COLO829 (cell line): ENCODE measurements at regions not wholly inside any gene's neighbourhood (a gene's known extent, or its start where the extent isn't known, plus 50 kb on each side); places are given as distances from the start of the nearest gene placed in this dataset.
"Not testable (repeated sequence)": the region's sequence is repeated elsewhere in the genome, so short reads cannot be mapped to it uniquely, and the experiment has no call there.

ENCODE experiments used
- DNase-seq: peaks from one replicate; pipeline ENCODE4 v3.0.0; 2012; ENCODE audit warnings: low spot score

DNA sequence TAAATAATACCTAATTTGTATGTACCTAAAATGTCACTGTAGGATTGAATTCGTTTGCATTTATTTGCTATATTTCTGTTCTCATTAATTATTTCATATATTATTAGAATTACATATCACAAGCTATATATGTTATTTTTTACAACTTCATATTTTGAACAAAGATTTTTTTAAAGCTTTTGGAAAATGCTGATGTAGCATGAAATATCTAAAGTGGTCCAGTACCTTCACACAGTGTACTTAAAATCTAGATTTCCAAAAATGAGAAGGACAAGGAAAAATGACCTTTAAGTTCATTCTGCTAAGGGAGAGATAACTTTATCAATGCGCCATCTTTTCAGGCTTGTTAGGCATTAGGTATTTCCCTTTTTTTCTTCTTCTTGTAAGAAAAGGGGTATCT lies 71.8 kb downstream of the LARP7 start:
- no peak for DNase-seq

DNA sequence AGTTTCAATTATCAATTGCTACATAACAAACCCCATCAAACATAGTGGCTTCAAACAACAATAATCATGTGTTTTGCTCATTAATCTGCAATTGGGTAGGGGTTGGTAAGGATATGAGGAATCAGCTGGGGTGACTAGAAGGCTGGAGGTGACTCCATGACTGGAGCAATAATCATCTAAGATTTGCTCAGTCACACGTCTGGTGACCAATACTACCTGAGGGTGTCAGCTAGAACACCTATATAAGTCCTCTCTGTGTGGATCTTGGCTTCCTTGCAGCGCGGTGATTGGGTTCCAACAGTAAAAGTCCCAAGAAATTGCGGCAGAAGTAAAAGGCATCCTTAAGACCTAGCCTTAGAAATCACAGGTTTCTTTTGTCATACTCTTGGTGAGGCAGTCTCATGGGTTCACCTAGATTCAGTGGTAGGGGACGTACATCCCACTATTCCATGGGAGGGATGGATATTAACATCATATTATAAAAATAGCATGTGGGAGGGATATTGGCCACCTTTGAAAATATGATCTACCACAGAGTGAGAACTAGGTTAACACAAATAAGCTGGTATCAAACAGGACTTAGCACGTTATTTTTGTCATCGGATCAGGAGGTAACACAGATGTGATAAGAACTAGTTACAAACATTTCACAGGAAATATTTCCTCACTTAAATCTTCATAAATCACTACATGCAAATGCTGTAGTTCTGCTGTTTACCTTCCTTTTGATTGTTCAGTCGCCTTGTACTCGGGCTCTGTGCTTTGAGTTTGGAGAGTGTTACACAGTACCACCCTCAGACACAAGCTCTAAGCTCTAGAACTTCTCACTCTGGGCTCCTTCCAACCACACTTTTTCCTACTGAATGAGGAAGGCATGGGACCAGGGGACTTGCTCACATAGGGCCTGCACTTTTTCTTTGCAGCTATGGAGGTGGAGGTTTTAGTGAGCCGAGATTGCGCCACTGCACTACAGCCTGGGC lies 78.3 kb downstream of the LARP7 start:
- no peak for DNase-seq

DNA sequence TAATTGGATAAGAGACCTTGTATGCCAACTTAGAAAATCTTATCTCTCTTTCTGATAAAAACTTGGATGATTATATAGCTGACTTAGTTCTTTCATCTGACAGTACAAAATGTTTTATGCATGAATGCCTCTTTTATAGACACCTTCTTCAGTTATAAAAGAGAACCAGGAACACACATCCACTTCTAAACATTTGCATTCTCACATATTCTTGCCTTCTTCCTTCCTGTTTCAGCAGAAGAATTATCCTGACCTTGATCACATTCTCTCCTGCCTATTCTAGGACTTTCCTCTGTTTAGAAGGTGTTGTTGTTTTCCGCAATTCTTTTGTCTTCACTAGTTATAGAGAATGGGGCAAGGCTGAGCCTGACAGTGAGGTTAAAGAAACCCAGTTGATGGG lies 80.9 kb downstream of the LARP7 start:
- no peak for DNase-seq

DNA sequence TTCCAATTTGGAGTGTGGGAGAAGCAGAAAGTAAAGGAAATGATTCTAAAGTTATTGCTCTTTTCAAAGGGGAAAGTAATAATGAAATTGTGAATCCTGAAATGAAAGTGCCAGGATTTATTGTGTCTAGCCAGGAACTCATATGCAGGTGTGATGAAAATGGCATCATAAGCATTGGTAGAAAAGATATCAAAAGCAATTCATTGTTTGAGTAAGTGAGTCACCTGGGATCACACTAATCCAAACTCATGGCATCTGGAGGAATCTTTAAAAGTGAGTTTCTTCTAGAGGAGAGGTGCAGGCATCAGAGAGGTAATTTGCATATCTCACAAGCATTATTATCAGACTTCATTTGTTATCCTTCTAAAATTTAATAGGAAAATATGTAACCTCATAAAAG lies 84.7 kb downstream of the LARP7 start:
- no peak for DNase-seq

DNA sequence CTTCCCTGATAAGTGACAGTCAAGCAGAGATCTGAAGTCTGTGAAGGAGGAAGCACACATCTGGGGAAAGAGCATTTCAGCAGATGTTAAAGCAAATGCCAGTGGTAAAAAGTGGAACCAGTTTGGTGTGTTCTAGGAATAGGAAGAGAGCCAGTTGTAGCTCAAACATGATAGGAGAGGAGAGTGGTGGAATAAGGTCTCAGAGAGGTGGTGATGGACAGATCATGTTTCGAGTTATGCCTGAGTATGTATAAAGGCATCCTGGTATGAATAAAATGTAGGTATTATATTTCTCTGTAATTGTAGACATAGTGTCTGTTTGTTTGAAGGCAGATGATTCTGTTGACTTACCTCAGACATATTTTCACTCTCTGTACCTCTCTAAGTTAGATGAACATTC lies 89.1 kb downstream of the LARP7 start:
- DNase-seq, result no peak

DNA sequence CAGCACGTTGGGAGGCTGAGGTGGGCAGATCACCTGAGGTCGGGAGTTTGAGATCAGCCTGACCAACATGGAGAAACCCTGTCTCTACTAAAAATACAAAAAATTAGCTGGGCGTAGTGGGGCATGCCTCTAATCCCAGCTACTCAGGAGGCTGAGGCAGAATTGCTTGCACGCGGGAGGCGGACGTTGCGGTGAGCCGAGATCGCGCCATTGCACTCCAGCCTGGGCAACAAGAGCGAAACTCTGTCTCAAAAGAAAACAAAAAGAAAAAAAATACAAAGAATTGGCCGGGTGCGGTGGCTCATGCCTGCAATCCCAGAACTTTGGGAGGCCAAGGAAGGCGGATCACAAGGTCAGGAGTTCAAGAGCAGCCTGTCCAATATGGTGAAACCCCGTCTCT lies 90.8 kb downstream of the LARP7 start:
- DNase-seq, result not testable (repeated sequence)

DNA sequence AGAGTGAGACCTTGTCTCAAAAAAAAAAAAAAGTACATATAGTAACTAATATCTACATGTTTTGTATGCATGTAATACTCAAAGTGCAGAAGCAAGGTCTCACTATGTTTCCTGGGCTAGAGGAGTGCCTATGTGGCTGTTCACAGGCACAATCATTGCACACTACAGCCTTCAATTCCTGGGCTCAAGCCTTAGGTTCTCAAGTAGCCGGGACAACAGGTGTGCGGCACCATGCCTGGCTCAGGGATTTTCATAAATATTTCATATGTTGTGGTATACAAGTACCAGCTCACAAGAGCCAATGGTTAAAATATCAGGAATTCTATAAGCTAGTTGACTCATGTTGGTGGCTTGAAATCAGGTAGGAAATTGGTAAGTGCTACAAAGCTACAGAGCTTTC lies 94.8 kb downstream of the LARP7 start:
- DNase-seq, result no peak

DNA sequence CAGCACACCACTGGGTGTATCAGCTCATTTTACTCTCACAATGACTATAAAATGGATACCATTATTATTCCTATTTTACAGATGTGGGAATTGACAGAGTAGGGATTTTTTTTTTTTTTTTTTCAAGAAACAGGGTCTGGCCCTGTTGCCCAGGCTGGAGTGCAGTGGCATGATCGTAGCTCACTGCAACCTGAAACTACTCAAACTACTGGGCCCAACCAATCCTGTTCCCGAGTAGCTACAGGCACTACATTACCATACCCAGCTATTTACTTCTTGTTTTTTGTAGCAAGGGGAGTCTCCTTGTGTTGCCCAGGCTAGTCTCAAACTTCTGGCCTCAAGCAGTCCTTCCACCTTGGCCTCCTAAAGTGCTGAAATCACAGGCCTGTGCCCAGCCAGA lies 95.2 kb downstream of the LARP7 start:
- DNase-seq, result no peak

DNA sequence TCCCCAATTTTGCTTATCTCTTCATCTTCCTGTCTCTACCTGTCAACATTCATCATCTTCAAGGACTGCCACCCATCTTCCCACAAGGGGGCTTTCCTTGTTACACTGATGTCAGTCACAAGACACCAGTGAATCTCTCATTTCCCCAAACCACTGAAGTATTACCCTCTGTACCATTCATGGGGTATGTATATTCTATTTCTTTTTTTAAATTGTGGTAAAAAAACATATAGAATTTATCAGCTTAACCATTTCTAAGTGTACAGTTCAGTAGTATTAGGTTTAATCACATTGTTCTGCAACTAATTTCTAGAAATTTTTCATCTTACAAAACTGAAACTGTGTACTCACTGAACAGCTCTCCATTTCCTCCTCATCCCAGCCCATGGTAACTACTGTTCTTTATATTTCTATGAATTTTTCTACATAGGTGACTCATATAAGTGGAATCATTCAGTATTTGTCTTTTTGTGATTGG lies 98.6 kb downstream of the LARP7 start:
- DNase-seq, result no peak

DNA sequence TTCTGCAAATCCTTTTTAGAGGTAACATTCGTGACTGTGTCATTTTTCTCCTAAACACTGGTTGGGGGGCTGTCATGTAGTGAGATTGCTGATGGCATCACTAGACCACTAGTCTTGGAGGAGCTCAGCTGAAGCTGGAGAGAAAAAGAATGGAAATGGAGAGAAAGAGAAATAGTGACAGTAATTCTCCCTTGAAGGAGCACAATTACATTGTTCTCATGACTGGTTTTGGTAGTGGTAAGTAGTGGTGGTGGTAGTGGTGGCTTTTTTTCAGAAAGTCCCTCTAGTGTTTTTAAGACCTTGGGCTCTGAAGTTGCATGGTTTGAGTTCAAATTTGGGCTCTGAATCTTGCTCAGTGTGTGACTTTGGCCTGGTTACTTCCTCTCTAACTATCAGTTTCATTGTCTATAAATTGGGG lies 99.8 kb downstream of the LARP7 start:
- no peak for DNase-seq

DNA sequence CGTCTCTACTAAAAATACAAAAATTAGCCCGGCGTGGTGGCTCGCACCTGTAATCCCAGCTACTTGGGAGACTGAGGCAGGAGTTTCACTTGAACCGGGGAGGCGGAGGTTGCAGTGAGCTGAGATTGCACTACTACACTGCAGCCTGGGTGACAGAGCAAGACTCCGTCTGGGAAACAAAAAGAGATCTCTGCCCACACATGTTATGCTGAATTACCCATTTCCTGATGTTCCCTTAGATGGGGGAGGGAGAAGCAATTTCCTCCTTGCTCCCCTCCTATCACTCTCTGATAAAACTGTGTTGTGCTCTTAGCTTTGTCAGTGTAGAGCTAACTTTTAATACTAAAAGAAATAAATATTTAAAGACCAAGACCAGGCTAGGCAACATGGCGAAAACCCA lies 102.5 kb downstream of the LARP7 start:
- no peak for DNase-seq

DNA sequence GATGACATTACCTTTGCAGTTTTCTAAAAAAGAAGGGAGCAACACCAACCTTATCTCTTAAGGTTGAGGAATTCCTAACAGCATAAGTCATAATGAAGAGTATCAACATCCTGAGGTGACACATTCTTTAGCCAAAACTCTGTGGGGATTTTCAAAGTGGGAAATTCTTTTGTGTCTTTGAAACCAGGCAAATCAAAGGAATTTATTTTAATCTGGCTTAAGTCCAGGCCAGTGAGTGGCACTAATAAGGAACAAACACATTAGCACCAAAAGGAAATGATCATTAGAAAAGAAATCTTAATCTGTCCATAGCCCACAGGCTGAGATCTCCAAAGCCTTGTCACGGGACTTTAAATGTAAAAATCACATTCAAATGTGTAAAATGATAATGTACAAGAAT lies 110.1 kb downstream of the LARP7 start:
- DNase-seq, result no peak

DNA sequence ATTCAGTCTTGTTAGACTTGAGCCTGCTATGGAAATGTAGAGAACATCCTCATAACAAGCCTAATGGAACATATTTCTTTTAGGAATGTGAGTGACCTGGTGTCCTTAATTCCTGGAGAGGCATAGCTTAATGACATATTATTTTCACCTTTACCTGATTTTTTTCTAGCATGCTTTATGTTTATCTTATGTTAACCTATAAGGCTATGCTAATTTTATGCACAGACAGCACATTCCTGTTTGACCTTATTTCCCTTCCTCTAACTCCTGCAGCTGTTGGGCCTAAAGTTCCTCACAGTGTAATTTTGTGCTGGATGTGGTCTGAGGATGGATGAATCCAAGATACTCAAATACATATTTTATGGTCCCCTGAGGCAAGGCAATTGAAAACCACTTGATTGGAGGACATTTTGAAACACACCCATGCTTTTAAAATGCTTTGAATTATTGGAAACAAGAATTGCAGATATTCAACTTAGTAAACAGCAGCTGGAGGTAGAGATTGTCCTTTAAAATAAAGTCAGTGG lies 111.5 kb downstream of the LARP7 start:
- DNase-seq, result no peak

DNA sequence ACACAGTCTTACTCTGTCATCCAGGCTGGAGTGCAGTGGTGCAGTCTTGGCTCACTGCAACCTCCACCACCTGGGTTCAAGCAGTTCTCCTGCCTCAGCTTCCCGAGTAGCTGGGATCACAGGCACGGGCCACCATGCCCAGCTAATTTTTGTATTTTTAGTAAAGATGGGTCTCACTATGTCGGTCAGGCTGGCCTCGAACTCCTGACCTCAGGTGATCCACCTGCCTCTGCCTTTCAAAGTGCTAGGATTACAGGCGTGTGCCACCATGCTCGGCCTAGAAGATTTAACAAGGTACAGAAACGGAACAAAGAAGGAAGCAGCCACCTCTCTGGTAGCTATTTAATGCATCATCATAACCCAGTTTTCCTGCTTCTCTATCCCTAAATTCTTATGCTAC lies 113.8 kb downstream of the LARP7 start:
- DNase-seq, result not testable (repeated sequence)

DNA sequence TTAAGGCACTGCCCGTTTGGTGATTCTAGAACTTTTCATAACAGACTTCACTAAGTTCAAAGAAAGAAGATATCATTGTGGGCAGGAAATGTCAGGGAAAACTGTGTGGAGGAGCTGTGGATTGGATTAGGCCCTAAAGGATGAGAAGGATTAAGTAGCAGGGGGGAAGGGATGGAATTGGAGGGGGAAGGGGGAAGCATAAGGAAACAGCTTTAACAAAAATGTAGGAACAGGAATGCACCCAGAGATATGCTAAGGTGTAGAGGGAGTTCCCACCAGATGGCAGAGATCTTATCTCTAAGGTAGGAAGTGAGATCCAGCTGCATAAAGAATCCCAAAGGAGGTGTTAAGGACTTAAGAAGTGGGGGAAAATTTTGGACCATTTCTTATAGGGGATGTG lies 114.5 kb downstream of the LARP7 start:
- DNase-seq, result no peak

DNA sequence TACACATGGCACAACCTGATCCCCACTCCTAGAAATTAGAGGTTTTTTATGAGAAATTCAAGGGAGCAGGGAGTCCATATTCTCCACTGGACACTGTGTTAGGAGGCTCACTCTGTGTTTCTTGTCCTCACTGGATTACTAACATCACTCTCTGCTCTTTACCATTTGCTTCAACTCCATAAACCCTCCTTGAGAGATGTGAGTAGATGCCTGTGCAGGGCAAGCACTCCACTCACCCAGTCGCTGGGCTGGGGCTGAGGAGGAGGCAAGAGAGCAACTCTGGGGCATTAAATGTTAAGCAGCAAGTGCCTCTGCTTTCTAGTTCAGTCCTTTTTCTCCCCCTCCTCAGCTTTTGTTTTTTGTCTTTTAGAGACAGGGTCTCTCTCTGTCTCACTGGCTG lies 115.1 kb downstream of the LARP7 start:
- no peak for DNase-seq

DNA sequence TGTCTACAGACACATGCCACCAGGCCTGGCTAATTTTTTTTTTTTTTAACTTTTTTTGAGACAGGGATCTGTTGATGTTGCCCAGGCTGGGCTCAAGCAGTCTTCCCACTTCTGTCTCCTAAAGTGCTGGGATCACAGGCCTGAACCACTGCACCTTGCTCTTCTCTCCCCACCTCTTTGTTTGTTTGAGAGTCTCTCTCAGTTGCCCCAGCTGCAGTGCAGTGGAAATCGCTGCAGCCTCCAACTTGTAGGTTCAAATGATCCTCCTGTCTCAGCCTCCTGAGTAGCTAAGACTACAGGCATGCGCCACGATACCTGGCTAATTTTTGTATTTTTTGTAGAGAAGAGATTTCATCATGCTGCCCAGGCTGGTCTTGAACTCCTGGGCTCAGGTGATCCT lies 115.6 kb downstream of the LARP7 start:
- no peak for DNase-seq

DNA sequence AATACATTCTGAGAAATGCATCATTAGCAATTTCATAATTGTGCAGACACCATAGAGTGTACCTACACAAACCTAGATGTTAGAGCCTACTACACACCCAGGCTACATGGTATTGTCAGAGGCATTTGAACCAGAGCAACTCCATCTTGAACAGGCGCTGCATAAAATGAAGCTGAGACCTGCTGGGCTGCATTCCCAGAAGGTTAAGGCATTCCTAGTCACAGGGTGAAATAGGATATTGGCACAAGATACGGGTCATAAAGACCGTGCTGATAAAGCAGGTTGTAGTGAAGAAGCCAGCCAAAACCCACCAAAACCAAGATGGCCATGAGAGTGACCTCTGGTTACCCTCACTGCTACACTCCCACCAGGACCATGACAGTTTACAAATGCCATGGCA lies 116.4 kb downstream of the LARP7 start:
- no peak for DNase-seq

DNA sequence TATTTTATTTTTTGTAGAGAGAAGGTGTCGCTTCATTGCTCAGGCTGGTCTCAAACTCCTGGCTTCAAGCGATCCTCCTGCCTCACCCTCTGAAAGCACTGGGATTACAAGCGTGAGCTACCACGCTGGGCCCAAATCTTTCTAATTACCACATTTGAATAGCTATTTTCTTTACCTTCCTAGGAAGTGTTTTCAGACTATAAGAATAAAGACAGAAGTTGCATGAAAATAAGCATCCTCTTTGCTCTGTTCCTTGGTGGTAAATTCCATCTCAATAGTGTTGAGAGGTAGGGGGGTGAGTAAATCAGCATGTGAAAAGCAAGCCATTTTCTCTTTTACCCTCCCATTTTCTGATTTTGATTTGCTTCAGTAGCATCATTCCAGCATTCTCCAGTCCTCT lies 122.4 kb downstream of the LARP7 start:
- DNase-seq, result no peak

DNA sequence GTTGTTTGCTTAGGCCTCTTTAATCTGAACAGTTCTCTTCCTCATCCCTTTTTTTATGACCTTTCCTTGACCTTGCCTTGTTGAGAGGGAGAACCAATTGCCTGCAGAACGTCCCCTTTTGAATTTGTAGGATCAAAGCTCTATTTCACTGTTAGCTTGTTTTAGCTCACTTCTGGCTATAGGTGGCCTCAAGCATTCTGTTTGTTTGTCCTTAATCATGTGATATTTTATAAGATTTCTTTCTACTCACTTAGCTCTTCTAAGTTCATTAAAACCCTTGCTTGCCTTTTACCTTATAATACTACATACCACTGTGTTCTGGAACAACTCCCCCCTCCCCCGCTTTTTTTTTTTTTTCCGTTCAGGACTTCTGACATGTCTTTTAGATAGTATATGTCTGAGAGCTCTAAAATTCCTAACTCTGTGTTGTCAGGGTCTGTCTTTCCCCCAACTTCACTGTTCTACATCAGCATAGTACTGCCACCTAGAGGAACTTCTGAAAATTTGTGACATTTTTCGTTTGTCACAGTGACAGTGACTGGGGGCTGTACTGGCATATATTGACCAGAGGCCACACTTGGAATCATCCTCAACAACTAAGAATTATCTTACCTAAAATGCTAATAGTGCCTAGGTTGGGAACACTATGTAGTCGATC lies 128.5 kb downstream of the LARP7 start:
- peak; percentile 30 for DNase-seq

DNA sequence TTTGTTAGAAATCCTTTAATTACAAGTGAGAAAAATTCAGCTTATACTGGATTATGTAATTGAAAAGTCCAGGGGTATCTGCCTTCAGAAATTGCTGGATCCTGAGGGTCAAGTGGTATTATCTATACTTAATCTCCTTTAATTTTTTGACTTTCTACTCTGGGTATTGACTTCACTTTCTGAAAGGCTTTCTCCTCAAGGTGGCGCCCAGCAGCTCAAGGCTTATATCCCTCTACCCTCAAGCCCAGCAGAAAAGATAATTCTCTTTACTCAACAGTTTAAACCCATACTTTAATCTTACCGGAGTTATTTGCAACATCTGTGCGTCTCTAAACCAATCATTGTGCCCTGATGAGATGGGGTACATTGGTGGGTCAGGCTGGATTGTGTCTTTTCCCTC lies 129.5 kb downstream of the LARP7 start:
- peak; percentile 29 for DNase-seq

DNA sequence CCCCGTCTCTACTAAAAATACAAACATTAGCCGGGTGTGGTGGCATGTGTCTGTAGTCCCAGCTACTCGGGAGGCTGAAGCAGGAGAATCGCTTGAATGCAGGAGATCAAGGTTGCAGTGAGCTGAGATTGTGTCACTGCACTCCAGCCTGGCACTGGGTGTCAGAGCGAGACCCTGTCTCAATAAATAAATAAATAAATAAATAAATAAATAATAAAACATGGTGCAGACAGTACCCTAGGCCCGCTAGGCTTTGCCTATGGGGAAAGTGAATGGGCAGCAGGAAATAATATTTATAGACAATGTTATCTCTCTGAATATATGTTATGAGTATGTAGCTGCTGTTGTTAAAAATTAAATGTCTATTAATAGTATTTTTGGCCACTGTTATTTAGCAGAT lies 130.4 kb downstream of the LARP7 start:
- DNase-seq, result no peak

DNA sequence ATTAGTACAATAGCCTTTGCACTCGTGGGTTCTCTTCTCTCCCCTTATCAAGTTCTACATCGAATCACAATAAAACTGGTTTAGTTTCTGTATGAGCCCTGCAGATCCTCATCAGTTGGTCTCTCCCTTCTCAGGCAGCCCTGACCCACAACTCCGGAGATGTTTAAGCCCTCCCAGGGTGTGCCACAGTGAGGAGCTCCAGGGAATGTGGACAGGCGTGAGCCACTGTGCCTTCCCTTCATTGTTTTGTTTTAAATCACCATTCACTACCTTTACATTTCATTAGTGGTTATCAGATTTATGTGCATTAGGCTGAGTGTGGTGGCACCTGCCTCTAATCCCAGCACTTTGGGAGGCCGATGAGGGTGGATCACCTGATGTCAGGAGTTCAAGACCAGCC lies 133.2 kb downstream of the LARP7 start:
- no peak for DNase-seq
